ENCODE measurements at regions not wholly inside any gene's neighbourhood (a gene's known extent, or its start where the extent isn't known, plus 50 kb on each side); places are given as distances from the start of the nearest gene placed in this dataset.

- no peaks in the 10 kb centered on the region for H3K4me1 ChIP-seq (ENCODE audit: control insufficient read depth, insufficient read depth, low read length, poor library complexity, severe bottlenecking)
- no peaks in the 10 kb centered on the region for H3K9me3 ChIP-seq (ENCODE audit: control insufficient read depth, low read length)
- H3K27me3 ChIP-seq (replicated peaks; ENCODE audit: control insufficient read depth, insufficient read depth, low read length, poor library complexity, severe bottlenecking): no peaks in the 10 kb centered on the region
- H3K4me3 ChIP-seq (ENCODE audit: insufficient read depth, low read depth, low read length, poor library complexity, severe bottlenecking): no peak overlapping the region
- no peak overlapping the region for H3K27ac ChIP-seq (ENCODE audit: insufficient read depth, low read length, poor library complexity, severe bottlenecking)
- no peaks in the 10 kb centered on the region for H3K36me3 ChIP-seq (ENCODE audit: control insufficient read depth, insufficient read depth, low read length)
- no peak for DNase-seq
These were observed 205.1 kb upstream of the GMDS start for GRCh38 chr6:2450546-2450945.

DNA sequence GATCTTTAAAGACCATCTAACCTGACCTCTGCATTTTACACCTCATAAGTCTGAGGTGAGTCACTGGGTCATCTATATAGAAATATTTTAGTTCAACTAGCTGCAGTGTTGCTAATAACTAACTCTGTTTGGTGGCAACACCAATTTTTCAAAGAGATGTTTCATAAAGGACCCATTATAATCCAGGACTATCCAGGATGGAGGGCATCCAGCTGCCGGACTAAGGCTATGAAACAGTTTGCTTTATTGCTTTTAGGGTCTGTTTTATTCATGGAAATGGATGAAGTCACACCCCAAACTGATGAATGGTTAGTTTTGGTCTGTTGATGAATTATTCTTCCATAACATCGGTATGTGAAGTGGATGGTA is 204.2 kb upstream of the GMDS start:
- Histone ChIP-seq H3K4me1 (ENCODE audit: control insufficient read depth, insufficient read depth, low read length, poor library complexity, severe bottlenecking) (no peaks in the 10 kb centered on the region), H3K27ac (ENCODE audit: insufficient read depth, low read length, poor library complexity, severe bottlenecking) (no peak overlapping the region), H3K36me3 (ENCODE audit: control insufficient read depth, insufficient read depth, low read length) (no peaks in the 10 kb centered on the region), H3K4me3 (ENCODE audit: insufficient read depth, low read depth, low read length, poor library complexity, severe bottlenecking) (no peak overlapping the region), H3K27me3 (replicated peaks; ENCODE audit: control insufficient read depth, insufficient read depth, low read length, poor library complexity, severe bottlenecking) (no peaks in the 10 kb centered on the region), H3K9me3 (ENCODE audit: control insufficient read depth, low read length) (no peaks in the 10 kb centered on the region)
- DNase-seq: no peak

- Histone ChIP-seq H3K36me3 (ENCODE audit: control insufficient read depth, insufficient read depth, low read length) (no peaks in the 10 kb centered on the region), H3K4me3 (ENCODE audit: insufficient read depth, low read depth, low read length, poor library complexity, severe bottlenecking) (no peak overlapping the region), H3K27ac (ENCODE audit: insufficient read depth, low read length, poor library complexity, severe bottlenecking) (no peak overlapping the region), H3K9me3 (ENCODE audit: control insufficient read depth, low read length) (no peaks in the 10 kb centered on the region), H3K27me3 (replicated peaks; ENCODE audit: control insufficient read depth, insufficient read depth, low read length, poor library complexity, severe bottlenecking) (no peaks in the 10 kb centered on the region), H3K4me1 (ENCODE audit: control insufficient read depth, insufficient read depth, low read length, poor library complexity, severe bottlenecking) (no peaks in the 10 kb centered on the region)
- no peak for DNase-seq
These were observed 203.6 kb upstream of the GMDS start for GRCh38 chr6:2448826-2449571.

DNA sequence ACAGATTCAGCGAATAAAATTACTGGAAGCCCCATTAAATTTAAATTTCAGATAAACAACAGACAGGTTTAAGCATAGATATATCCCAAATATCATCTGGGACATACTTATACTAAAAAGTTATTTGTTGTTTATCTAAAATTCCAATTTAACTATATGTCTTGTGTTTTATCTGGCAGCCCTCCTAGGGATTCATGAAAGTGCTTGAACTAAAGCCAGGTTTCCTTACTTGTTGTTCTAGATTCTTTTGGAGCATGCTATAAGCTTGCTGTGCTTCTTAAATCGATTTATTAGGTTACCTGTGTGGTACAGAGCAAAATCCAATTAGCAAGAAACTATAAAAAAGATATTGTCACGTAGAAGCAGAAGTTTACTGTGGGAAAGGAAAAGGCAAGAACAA is 202.5 kb upstream of the GMDS start:
- Histone ChIP-seq H3K27ac (ENCODE audit: insufficient read depth, low read length, poor library complexity, severe bottlenecking) (no peak overlapping the region), H3K4me3 (ENCODE audit: insufficient read depth, low read depth, low read length, poor library complexity, severe bottlenecking) (no peak overlapping the region), H3K9me3 (ENCODE audit: control insufficient read depth, low read length) (no peaks in the 10 kb centered on the region), H3K27me3 (replicated peaks; ENCODE audit: control insufficient read depth, insufficient read depth, low read length, poor library complexity, severe bottlenecking) (no peaks in the 10 kb centered on the region), H3K36me3 (ENCODE audit: control insufficient read depth, insufficient read depth, low read length) (no peaks in the 10 kb centered on the region), H3K4me1 (ENCODE audit: control insufficient read depth, insufficient read depth, low read length, poor library complexity, severe bottlenecking) (no peaks in the 10 kb centered on the region)
- no peak for DNase-seq

DNA sequence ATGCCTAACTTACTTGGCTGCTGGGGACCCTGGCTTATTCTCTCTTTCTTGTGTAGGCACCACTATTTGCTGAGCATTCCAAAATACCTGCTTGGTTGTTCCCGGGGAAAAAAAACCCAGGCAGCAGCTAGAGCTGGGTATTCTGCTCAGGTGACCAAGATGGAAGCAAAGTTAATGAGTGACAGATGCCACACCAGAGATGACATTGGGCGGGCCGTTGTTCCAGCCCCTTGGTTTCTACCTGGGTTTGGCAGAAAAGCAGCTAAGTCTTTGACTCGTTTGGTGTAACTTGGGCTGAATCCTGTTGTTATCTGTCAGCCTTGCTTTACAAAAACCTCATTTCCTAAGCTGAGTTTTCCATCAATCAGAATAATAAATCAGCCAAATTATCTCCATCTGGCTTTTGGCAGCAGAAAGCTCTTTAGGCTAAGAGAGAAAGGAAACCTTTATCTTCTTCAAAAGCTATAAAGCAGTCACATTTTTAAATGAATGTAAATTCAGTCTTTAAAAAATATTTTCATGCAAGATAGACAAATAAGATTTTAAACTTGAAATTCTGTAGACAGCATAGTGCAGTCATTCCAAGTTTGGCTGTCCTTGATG is 202.0 kb upstream of the GMDS start:
- Histone ChIP-seq H3K27me3 (replicated peaks; ENCODE audit: control insufficient read depth, insufficient read depth, low read length, poor library complexity, severe bottlenecking) (no peaks in the 10 kb centered on the region), H3K4me3 (ENCODE audit: insufficient read depth, low read depth, low read length, poor library complexity, severe bottlenecking) (no peak overlapping the region), H3K27ac (ENCODE audit: insufficient read depth, low read length, poor library complexity, severe bottlenecking) (no peak overlapping the region), H3K9me3 (ENCODE audit: control insufficient read depth, low read length) (no peaks in the 10 kb centered on the region), H3K36me3 (ENCODE audit: control insufficient read depth, insufficient read depth, low read length) (no peaks in the 10 kb centered on the region), H3K4me1 (ENCODE audit: control insufficient read depth, insufficient read depth, low read length, poor library complexity, severe bottlenecking) (no peaks in the 10 kb centered on the region)
- DNase-seq: no peak

- H3K27me3 ChIP-seq (replicated peaks; ENCODE audit: control insufficient read depth, insufficient read depth, low read length, poor library complexity, severe bottlenecking): no peaks in the 10 kb centered on the region
- H3K27ac ChIP-seq (ENCODE audit: insufficient read depth, low read length, poor library complexity, severe bottlenecking): no peak overlapping the region
- no peaks in the 10 kb centered on the region for H3K36me3 ChIP-seq (ENCODE audit: control insufficient read depth, insufficient read depth, low read length)
- no peak for DNase-seq
- no peaks in the 10 kb centered on the region for H3K9me3 ChIP-seq (ENCODE audit: control insufficient read depth, low read length)
- no peaks in the 10 kb centered on the region for H3K4me1 ChIP-seq (ENCODE audit: control insufficient read depth, insufficient read depth, low read length, poor library complexity, severe bottlenecking)
- H3K4me3 ChIP-seq (ENCODE audit: insufficient read depth, low read depth, low read length, poor library complexity, severe bottlenecking): no peak overlapping the region
These were observed 196.4 kb upstream of the GMDS start for GRCh38 chr6:2441601-2442475.

- Histone ChIP-seq H3K27me3 (replicated peaks; ENCODE audit: control insufficient read depth, insufficient read depth, low read length, poor library complexity, severe bottlenecking) (no peaks in the 10 kb centered on the region), H3K4me3 (ENCODE audit: insufficient read depth, low read depth, low read length, poor library complexity, severe bottlenecking) (no peak overlapping the region), H3K36me3 (ENCODE audit: control insufficient read depth, insufficient read depth, low read length) (no peaks in the 10 kb centered on the region), H3K9me3 (ENCODE audit: control insufficient read depth, low read length) (no peaks in the 10 kb centered on the region), H3K4me1 (ENCODE audit: control insufficient read depth, insufficient read depth, low read length, poor library complexity, severe bottlenecking) (no peaks in the 10 kb centered on the region), H3K27ac (ENCODE audit: insufficient read depth, low read length, poor library complexity, severe bottlenecking) (no peak overlapping the region)
- no peak for DNase-seq
These were observed 195.1 kb upstream of the GMDS start for GRCh38 chr6:2440516-2440915.

DNA sequence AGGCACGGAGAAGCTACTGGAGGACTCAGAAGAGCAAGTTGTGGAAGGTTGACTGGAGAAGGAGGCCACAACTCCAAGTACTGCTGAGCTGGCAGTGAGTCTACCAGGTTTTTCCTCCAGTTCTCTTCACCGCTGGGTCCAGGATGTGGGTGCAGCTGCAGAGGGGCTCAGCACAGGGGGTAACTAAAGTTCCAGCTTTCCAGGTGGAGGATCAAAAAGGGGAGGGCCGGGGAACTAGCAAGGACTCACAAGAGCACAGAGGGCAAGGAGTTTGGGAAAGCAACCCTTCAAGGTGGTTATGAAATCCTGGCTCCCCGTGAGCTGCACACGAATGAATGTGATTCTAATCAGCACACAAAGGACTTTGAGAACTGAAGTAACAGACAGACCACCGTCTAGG is 194.2 kb upstream of the GMDS start:
- no peaks in the 10 kb centered on the region for H3K36me3 ChIP-seq (ENCODE audit: control insufficient read depth, insufficient read depth, low read length)
- H3K27me3 ChIP-seq (replicated peaks; ENCODE audit: control insufficient read depth, insufficient read depth, low read length, poor library complexity, severe bottlenecking): no peaks in the 10 kb centered on the region
- H3K4me3 ChIP-seq (ENCODE audit: insufficient read depth, low read depth, low read length, poor library complexity, severe bottlenecking): no peak overlapping the region
- H3K4me1 ChIP-seq (ENCODE audit: control insufficient read depth, insufficient read depth, low read length, poor library complexity, severe bottlenecking): no peaks in the 10 kb centered on the region
- DNase-seq: no peak
- no peaks in the 10 kb centered on the region for H3K9me3 ChIP-seq (ENCODE audit: control insufficient read depth, low read length)
- H3K27ac ChIP-seq (ENCODE audit: insufficient read depth, low read length, poor library complexity, severe bottlenecking): no peak overlapping the region

- DNase-seq: no peak
- no peaks in the 10 kb centered on the region for H3K36me3 ChIP-seq (ENCODE audit: control insufficient read depth, insufficient read depth, low read length)
- H3K27ac ChIP-seq (ENCODE audit: insufficient read depth, low read length, poor library complexity, severe bottlenecking): no peak overlapping the region
- H3K4me1 ChIP-seq (ENCODE audit: control insufficient read depth, insufficient read depth, low read length, poor library complexity, severe bottlenecking): no peaks in the 10 kb centered on the region
- H3K9me3 ChIP-seq (ENCODE audit: control insufficient read depth, low read length): no peaks in the 10 kb centered on the region
- no peak overlapping the region for H3K4me3 ChIP-seq (ENCODE audit: insufficient read depth, low read depth, low read length, poor library complexity, severe bottlenecking)
- no peaks in the 10 kb centered on the region for H3K27me3 ChIP-seq (replicated peaks; ENCODE audit: control insufficient read depth, insufficient read depth, low read length, poor library complexity, severe bottlenecking)
These were observed 193.7 kb upstream of the GMDS start for GRCh38 chr6:2439082-2439481.

Measured in effector memory CD4-positive, alpha-beta T cell (primary cell).